Left lung (tissue), 4 donors: ENCODE measurements at regions not wholly inside any gene's neighbourhood (a gene's known extent, or its start where the extent isn't known, plus 50 kb on each side); places are given as distances from the start of the nearest gene placed in this dataset.
"Not testable (repeated sequence)": the region's sequence is repeated elsewhere in the genome, so short reads cannot be mapped to it uniquely, and the experiment has no call there.

ENCODE experiments used
- ATAC-seq: fragments of 200-7000 bp; cut with Tn5 transposase; one replicate; pipeline ENCODE4 v1.9.1; 2020; ENCODE audit warnings: moderate library complexity
- DNase-seq, 4 donors: peaks; one replicate each; pipeline ENCODE4 v3.0.0-alpha.2; 2013 to 2020
- H3K27ac ChIP-seq, 2 donors: fragments of 200-600 bp; sonication (generic) in 1 of 2; one replicate each; pipeline versions ENCODE4 v1.5.0 to v1.8.0; 2020 to 2021
- H3K27me3 ChIP-seq, 2 donors: fragments of 200-600 bp; sonication (generic) in 1 of 2; one replicate each; pipeline versions ENCODE4 v1.5.0 to v1.8.0; 2020 to 2021
- H3K36me3 ChIP-seq, 2 donors: fragments of 200-600 bp; sonication (generic) in 1 of 2; one replicate each; pipeline versions ENCODE4 v1.5.0 to v1.8.0; 2020 to 2021
- H3K4me1 ChIP-seq, 2 donors: fragments of 200-600 bp; one replicate each; pipeline ENCODE4 v1.8.0; 2021
- H3K4me3 ChIP-seq, 2 donors: fragments of 200-600 bp; sonication (generic) in 1 of 2; one replicate each; pipeline versions ENCODE4 v1.5.0 to v1.8.0; 2020 to 2021; ENCODE audit warnings: mild to moderate bottlenecking in 1 of 2
- H3K9me3 ChIP-seq, 2 donors: fragments of 200-600 bp; sonication (generic) in 1 of 2; one replicate each; pipeline versions ENCODE4 v1.5.0 to v1.8.0; 2020 to 2021
- intact Hi-C, 2 donors: fragments of 100-400 bp; cut with DNase I; formaldehyde crosslinking; loops; one replicate each; pipeline versions ENCODE4 v1.11.2 to v1.14.2; 2022
- TF ChIP-seq, protein P1 (sequence below), 2 donors: fragments of 200-600 bp; sonication (generic) in 1 of 2; IDR thresholded peaks; one replicate each; pipeline versions ENCODE4 v1.5.0 to v1.8.0; 2021; ENCODE audit warnings: antibody characterized with exemption in 2 of 2
- donor health status: DM: no; HTN: yes; CAD: no.
- donor health status: DM: no; HTN: no; CAD: no.

DNA sequence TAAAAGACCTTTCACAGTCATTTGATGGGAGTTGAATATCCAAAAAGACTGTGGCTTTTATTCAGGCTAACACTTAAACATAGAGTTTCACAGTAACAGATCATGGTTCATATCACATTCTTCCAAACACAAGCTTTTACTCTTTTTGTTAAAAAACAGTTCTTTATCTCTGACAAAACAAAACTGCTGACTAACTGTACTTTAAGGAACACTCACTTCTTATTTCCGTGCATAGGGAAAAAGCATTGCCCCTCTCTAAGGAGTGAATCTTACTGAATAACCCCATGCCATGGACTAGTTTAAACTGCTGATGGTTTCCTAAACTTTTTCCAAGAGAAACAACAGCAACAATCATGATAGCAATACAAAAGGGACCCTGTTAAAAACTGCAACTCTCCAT lies 297.0 kb upstream of the INTU start:
- ATAC-seq, result no peak
- intact Hi-C loops, result no loop called here
- H3K4me1 ChIP-seq, result no peaks in the 10 kb centered on the region
- H3K27ac ChIP-seq, result no peak overlapping the region
- DNase-seq, result no peak
- H3K4me3 ChIP-seq, result no peak overlapping the region
- H3K36me3 ChIP-seq, result no peaks in the 10 kb centered on the region
- no peaks in the 10 kb centered on the region for H3K27me3 ChIP-seq
- no peaks in the 10 kb centered on the region for H3K9me3 ChIP-seq
- TF ChIP-seq, protein P1, sequence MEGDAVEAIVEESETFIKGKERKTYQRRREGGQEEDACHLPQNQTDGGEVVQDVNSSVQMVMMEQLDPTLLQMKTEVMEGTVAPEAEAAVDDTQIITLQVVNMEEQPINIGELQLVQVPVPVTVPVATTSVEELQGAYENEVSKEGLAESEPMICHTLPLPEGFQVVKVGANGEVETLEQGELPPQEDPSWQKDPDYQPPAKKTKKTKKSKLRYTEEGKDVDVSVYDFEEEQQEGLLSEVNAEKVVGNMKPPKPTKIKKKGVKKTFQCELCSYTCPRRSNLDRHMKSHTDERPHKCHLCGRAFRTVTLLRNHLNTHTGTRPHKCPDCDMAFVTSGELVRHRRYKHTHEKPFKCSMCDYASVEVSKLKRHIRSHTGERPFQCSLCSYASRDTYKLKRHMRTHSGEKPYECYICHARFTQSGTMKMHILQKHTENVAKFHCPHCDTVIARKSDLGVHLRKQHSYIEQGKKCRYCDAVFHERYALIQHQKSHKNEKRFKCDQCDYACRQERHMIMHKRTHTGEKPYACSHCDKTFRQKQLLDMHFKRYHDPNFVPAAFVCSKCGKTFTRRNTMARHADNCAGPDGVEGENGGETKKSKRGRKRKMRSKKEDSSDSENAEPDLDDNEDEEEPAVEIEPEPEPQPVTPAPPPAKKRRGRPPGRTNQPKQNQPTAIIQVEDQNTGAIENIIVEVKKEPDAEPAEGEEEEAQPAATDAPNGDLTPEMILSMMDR (IDR thresholded peaks at IDR 0.05), result no peak

DNA sequence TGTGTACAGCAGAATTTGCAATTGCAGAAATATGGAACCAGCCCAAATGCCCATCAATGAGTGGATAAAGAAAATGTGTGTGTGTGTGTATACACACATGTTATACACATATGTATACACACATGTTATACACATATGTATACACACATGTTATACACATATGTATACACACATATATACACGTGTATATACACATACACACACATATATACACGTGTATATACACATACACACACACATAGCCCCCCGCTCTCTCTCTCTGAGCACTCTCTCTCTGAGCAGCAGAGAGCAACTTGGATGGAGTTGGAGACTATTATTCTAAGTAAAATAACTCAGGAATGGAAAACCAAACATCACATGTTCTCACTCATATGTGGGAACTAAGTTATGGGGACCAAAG lies 289.6 kb upstream of the INTU start:
- intact Hi-C loops, H3K4me3 ChIP-seq, H3K9me3 ChIP-seq, H3K27ac ChIP-seq, H3K36me3 ChIP-seq, H3K4me1 ChIP-seq, DNase-seq, ATAC-seq, H3K27me3 ChIP-seq: not testable (repeated sequence)

DNA sequence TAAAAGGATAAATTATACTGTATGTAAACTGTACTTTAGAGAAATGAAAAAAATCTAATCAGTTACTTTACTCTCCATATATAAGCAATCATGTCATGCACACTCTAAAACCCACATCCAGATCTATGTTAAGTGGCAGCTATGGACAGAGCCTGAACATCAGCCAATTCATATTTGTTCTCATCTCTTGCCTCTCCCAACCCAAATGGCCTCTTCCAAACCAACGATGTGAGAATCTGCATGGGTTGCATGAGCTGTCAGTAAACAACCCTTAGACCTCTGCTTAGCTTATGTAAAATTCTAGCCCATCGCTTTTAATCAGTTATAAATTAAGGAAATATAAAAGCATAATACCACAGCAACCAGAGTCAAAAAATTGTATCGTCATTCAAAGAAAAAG lies 288.7 kb upstream of the INTU start:
- Histone ChIP-seq H3K4me3 (no peak overlapping the region), H3K27ac (no peak overlapping the region), H3K4me1 (no peaks in the 10 kb centered on the region), H3K36me3 (no peaks in the 10 kb centered on the region), H3K9me3 (peaks cover 0 to 4% of the 10 kb centered on the region in 2 donors), H3K27me3 (no peaks in the 10 kb centered on the region)
- TF ChIP-seq, protein P1 (IDR thresholded peaks at IDR 0.05), result no peak
- DNase-seq (peak in 2 of 4 donors; percentile 25 to 33), ATAC-seq (no peak)
- intact Hi-C loops, result no loop called here

DNA sequence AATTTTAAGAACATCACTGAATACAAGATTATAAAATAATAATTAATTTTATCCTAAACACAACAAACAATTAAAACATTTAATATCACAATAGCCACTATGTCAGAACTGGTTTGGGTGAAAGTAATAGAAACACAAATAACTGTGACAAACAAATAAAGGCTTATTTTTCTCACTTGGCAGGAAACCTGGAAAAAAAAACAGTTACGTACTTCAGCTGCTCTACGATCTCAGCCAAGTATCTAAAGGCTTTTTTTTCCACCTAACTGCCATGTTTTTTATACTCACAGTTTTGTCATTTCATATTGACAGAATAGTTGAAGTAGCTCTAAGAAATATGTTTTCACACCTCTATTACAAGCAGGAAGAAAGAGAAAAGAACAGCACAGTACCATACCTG lies 284.8 kb upstream of the INTU start:
- TF ChIP-seq, protein P1 (IDR thresholded peaks at IDR 0.05), result no peak
- no peaks in the 10 kb centered on the region for H3K27me3 ChIP-seq
- no peaks in the 10 kb centered on the region for H3K9me3 ChIP-seq
- no peak overlapping the region for H3K27ac ChIP-seq
- intact Hi-C loops, result no loop called here
- H3K36me3 ChIP-seq, result no peaks in the 10 kb centered on the region
- H3K4me3 ChIP-seq, result no peak overlapping the region
- ATAC-seq (no peak), DNase-seq (no peak)
- no peaks in the 10 kb centered on the region for H3K4me1 ChIP-seq

DNA sequence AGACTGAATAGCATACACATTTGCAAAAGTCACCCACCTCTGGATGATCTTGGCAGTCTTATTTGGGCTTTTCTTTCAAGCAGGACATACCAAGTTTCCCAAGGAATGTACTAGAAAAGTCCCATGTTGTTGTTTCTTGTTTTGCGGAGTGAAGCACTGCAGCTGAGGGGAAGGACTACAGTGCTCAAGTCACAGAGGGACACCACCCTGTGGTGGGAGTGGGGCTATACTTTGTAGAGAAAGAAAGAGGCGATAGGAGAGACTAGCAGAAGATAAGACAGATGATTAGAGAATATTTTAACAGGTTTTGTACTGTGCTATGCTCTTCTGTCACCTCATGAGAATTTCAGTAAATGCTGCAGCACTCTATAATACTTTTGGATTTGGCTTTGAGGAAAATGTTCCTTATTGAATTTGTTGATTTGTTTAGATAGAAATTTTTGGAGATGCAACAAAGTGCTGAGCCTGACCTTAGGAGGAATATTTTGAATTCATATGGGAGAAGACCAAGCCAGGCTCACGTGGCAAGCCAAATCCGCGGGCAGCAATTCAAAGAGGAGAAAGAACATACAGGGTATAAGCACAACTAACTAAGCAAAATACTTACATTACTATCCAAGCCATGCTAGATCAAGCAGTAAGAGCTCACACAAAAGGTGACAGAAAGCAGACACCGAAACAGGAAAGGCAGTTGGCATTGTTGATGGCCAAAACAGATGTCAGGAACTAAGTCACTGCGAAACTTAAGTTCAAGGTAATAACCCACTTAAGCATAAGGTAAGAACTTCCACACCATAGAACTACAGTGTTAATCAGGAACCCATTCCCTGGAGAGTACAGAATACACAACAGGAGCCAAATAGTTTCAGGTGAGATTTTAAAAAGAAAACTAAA lies 280.3 kb upstream of the INTU start:
- Histone ChIP-seq H3K9me3 (no peaks in the 10 kb centered on the region), H3K4me1 (no peaks in the 10 kb centered on the region), H3K4me3 (no peak overlapping the region), H3K36me3 (no peaks in the 10 kb centered on the region), H3K27me3 (no peaks in the 10 kb centered on the region), H3K27ac (no peak overlapping the region)
- TF ChIP-seq, protein P1 (IDR thresholded peaks at IDR 0.05), result no peak
- DNase-seq (peak in 1 of 4 donors; percentile 20), ATAC-seq (no peak)
- intact Hi-C loops, result no loop called here
